ENCODE measurements at regions not wholly inside any gene's neighbourhood (a gene's known extent, or its start where the extent isn't known, plus 50 kb on each side); places are given as distances from the start of the nearest gene placed in this dataset.

- no peak overlapping the region for H3K27ac ChIP-seq (ENCODE audit: low read depth, low read length)
- no peaks in the 10 kb centered on the region for H3K9me3 ChIP-seq (ENCODE audit: low read length)
- Mint-ChIP-seq H3K36me3 (no peaks in the 10 kb centered on the region), H3K4me3 (no peak overlapping the region), H3K4me1 (no peaks in the 10 kb centered on the region), H3K27ac (no peak overlapping the region), H3K27me3 (no peaks in the 10 kb centered on the region), H3K9me3 (no peaks in the 10 kb centered on the region)
- H3K4me1 ChIP-seq (ENCODE audit: insufficient read depth, low read length): no peaks in the 10 kb centered on the region
- ChIA-PET CTCF (no interaction called here), POLR2A (no interaction called here)
- H3K36me3 ChIP-seq (ENCODE audit: insufficient read depth, low read length): no peaks in the 10 kb centered on the region
- no peaks in the 10 kb centered on the region for H3K27me3 ChIP-seq (ENCODE audit: insufficient read depth, low read length, poor library complexity, severe bottlenecking)
- DNase-seq: no peak
- no peak overlapping the region for H3K4me3 ChIP-seq (ENCODE audit: low read length)
These were observed 208.9 kb downstream of the ARL4A start for GRCh38 chr7:12896316-12896715.

- no peak overlapping the region for H3K27ac ChIP-seq (ENCODE audit: low read depth, low read length)
- Mint-ChIP-seq H3K36me3 (no peaks in the 10 kb centered on the region), H3K4me3 (no peak overlapping the region), H3K9me3 (no peaks in the 10 kb centered on the region), H3K4me1 (no peaks in the 10 kb centered on the region), H3K27me3 (no peaks in the 10 kb centered on the region), H3K27ac (no peak overlapping the region)
- H3K9me3 ChIP-seq (ENCODE audit: low read length): no peaks in the 10 kb centered on the region
- H3K4me1 ChIP-seq (ENCODE audit: insufficient read depth, low read length): no peaks in the 10 kb centered on the region
- DNase-seq: no peak
- ChIA-PET POLR2A (no interaction called here), CTCF (no interaction called here)
- H3K36me3 ChIP-seq (ENCODE audit: insufficient read depth, low read length): no peaks in the 10 kb centered on the region
- no peak overlapping the region for H3K4me3 ChIP-seq (ENCODE audit: low read length)
- H3K27me3 ChIP-seq (ENCODE audit: insufficient read depth, low read length, poor library complexity, severe bottlenecking): no peaks in the 10 kb centered on the region
These were observed 210.6 kb downstream of the ARL4A start for GRCh38 chr7:12898004-12898403.

- CTCF ChIA-PET: no interaction called here
- Histone ChIP-seq H3K9me3 (ENCODE audit: low read length) (no peaks in the 10 kb centered on the region), H3K27me3 (ENCODE audit: insufficient read depth, low read length, poor library complexity, severe bottlenecking) (no peaks in the 10 kb centered on the region), H3K4me1 (ENCODE audit: insufficient read depth, low read length) (no peaks in the 10 kb centered on the region), H3K27ac (ENCODE audit: low read depth, low read length) (no peak overlapping the region), H3K36me3 (ENCODE audit: insufficient read depth, low read length) (no peaks in the 10 kb centered on the region), H3K4me3 (ENCODE audit: low read length) (no peak overlapping the region)
- DNase-seq: no peak
- Mint-ChIP-seq H3K4me3 (no peak overlapping the region), H3K4me1 (no peaks in the 10 kb centered on the region), H3K36me3 (no peaks in the 10 kb centered on the region), H3K9me3 (no peaks in the 10 kb centered on the region), H3K27me3 (no peaks in the 10 kb centered on the region), H3K27ac (no peak overlapping the region)
- POLR2A ChIA-PET: no interaction called here
These were observed 211.2 kb downstream of the ARL4A start for GRCh38 chr7:12898620-12899019.

GRCh38 chr7:12905671-12906070 is 218.2 kb downstream of the ARL4A start:
- H3K27me3 Mint-ChIP-seq: no peaks in the 10 kb centered on the region
- Histone ChIP-seq H3K27me3 (ENCODE audit: insufficient read depth, low read length, poor library complexity, severe bottlenecking) (no peaks in the 10 kb centered on the region), H3K4me1 (ENCODE audit: insufficient read depth, low read length) (no peaks in the 10 kb centered on the region), H3K27ac (ENCODE audit: low read depth, low read length) (no peak overlapping the region), H3K9me3 (ENCODE audit: low read length) (no peaks in the 10 kb centered on the region), H3K36me3 (ENCODE audit: insufficient read depth, low read length) (no peaks in the 10 kb centered on the region), H3K4me3 (ENCODE audit: low read length) (no peak overlapping the region)
- H3K27ac Mint-ChIP-seq: no peak overlapping the region
- H3K9me3 Mint-ChIP-seq: no peaks in the 10 kb centered on the region
- no peak overlapping the region for H3K4me3 Mint-ChIP-seq
- no peaks in the 10 kb centered on the region for H3K4me1 Mint-ChIP-seq
- no peak for DNase-seq
- CTCF ChIA-PET: no interaction called here
- POLR2A ChIA-PET: no interaction called here
- H3K36me3 Mint-ChIP-seq: no peaks in the 10 kb centered on the region

- Histone ChIP-seq H3K4me1 (ENCODE audit: insufficient read depth, low read length) (no peaks in the 10 kb centered on the region), H3K27me3 (ENCODE audit: insufficient read depth, low read length, poor library complexity, severe bottlenecking) (no peaks in the 10 kb centered on the region), H3K36me3 (ENCODE audit: insufficient read depth, low read length) (no peaks in the 10 kb centered on the region), H3K27ac (ENCODE audit: low read depth, low read length) (no peak overlapping the region), H3K9me3 (ENCODE audit: low read length) (no peaks in the 10 kb centered on the region), H3K4me3 (ENCODE audit: low read length) (no peak overlapping the region)
- DNase-seq: no peak
- Mint-ChIP-seq H3K9me3 (no peaks in the 10 kb centered on the region), H3K36me3 (no peaks in the 10 kb centered on the region), H3K27me3 (no peaks in the 10 kb centered on the region), H3K4me1 (no peaks in the 10 kb centered on the region), H3K27ac (no peak overlapping the region), H3K4me3 (no peak overlapping the region)
- ChIA-PET CTCF (no interaction called here), POLR2A (interaction anchor here (0.6 kb wide), 1 partner anchor 1502 kb away, joined by 6 read pairs; no protein-coding TSS in a partner anchor)
These were observed 220.3 kb downstream of the ARL4A start for GRCh38 chr7:12907774-12908173.

- Histone ChIP-seq H3K4me1 (ENCODE audit: insufficient read depth, low read length) (no peaks in the 10 kb centered on the region), H3K4me3 (ENCODE audit: low read length) (no peak overlapping the region), H3K36me3 (ENCODE audit: insufficient read depth, low read length) (no peaks in the 10 kb centered on the region), H3K9me3 (ENCODE audit: low read length) (no peaks in the 10 kb centered on the region), H3K27me3 (ENCODE audit: insufficient read depth, low read length, poor library complexity, severe bottlenecking) (no peaks in the 10 kb centered on the region), H3K27ac (ENCODE audit: low read depth, low read length) (no peak overlapping the region)
- H3K4me1 Mint-ChIP-seq: no peaks in the 10 kb centered on the region
- no peak overlapping the region for H3K4me3 Mint-ChIP-seq
- ChIA-PET CTCF (no interaction called here), POLR2A (no interaction called here)
- no peaks in the 10 kb centered on the region for H3K27me3 Mint-ChIP-seq
- H3K36me3 Mint-ChIP-seq: no peaks in the 10 kb centered on the region
- H3K9me3 Mint-ChIP-seq: peaks cover 0 to 2% (median 0%) of the 10 kb centered on the region in 5 donors
- H3K27ac Mint-ChIP-seq: no peak overlapping the region
- no peak for DNase-seq
These were observed 222.1 kb downstream of the ARL4A start for GRCh38 chr7:12909483-12909882.

- no peaks in the 10 kb centered on the region for H3K27me3 ChIP-seq (ENCODE audit: insufficient read depth, low read length, poor library complexity, severe bottlenecking)
- no peaks in the 10 kb centered on the region for H3K36me3 Mint-ChIP-seq
- ChIA-PET CTCF (no interaction called here), POLR2A (no interaction called here)
- no peaks in the 10 kb centered on the region for H3K27me3 Mint-ChIP-seq
- no peaks in the 10 kb centered on the region for H3K4me1 Mint-ChIP-seq
- H3K4me3 Mint-ChIP-seq: no peak overlapping the region
- H3K27ac ChIP-seq (ENCODE audit: low read depth, low read length): no peak overlapping the region
- H3K27ac Mint-ChIP-seq: no peak overlapping the region
- no peaks in the 10 kb centered on the region for H3K9me3 ChIP-seq (ENCODE audit: low read length)
- H3K36me3 ChIP-seq (ENCODE audit: insufficient read depth, low read length): no peaks in the 10 kb centered on the region
- H3K9me3 Mint-ChIP-seq: peaks cover 0 to 2% (median 0%) of the 10 kb centered on the region in 5 donors
- H3K4me1 ChIP-seq (ENCODE audit: insufficient read depth, low read length): no peaks in the 10 kb centered on the region
- DNase-seq: no peak
- no peak overlapping the region for H3K4me3 ChIP-seq (ENCODE audit: low read length)
These were observed 223.6 kb downstream of the ARL4A start for GRCh38 chr7:12911053-12911452.

GRCh38 chr7:12913002-12913401 is 225.6 kb downstream of the ARL4A start:
- no peaks in the 10 kb centered on the region for H3K36me3 Mint-ChIP-seq
- CTCF ChIA-PET: no interaction called here
- no peaks in the 10 kb centered on the region for H3K4me1 ChIP-seq (ENCODE audit: insufficient read depth, low read length)
- H3K27ac ChIP-seq (ENCODE audit: low read depth, low read length): no peak overlapping the region
- no peaks in the 10 kb centered on the region for H3K9me3 ChIP-seq (ENCODE audit: low read length)
- no peaks in the 10 kb centered on the region for H3K27me3 Mint-ChIP-seq
- H3K4me3 ChIP-seq (ENCODE audit: low read length): no peak overlapping the region
- no peak overlapping the region for H3K4me3 Mint-ChIP-seq
- H3K9me3 Mint-ChIP-seq: peaks cover 0 to 4% (median 0%) of the 10 kb centered on the region in 5 donors
- no peaks in the 10 kb centered on the region for H3K36me3 ChIP-seq (ENCODE audit: insufficient read depth, low read length)
- H3K27me3 ChIP-seq (ENCODE audit: insufficient read depth, low read length, poor library complexity, severe bottlenecking): no peaks in the 10 kb centered on the region
- no peak overlapping the region for H3K27ac Mint-ChIP-seq
- no peak for DNase-seq
- POLR2A ChIA-PET: no interaction called here
- no peaks in the 10 kb centered on the region for H3K4me1 Mint-ChIP-seq

- Mint-ChIP-seq H3K36me3 (no peaks in the 10 kb centered on the region), H3K4me3 (no peak overlapping the region), H3K27ac (no peak overlapping the region), H3K4me1 (no peaks in the 10 kb centered on the region), H3K9me3 (peaks cover 0 to 4% (median 0%) of the 10 kb centered on the region in 5 donors), H3K27me3 (peaks cover 0 to 3% of the 10 kb centered on the region in 2 donors)
- Histone ChIP-seq H3K4me1 (ENCODE audit: insufficient read depth, low read length) (no peaks in the 10 kb centered on the region), H3K4me3 (ENCODE audit: low read length) (no peak overlapping the region), H3K36me3 (ENCODE audit: insufficient read depth, low read length) (no peaks in the 10 kb centered on the region), H3K27ac (ENCODE audit: low read depth, low read length) (no peak overlapping the region), H3K9me3 (ENCODE audit: low read length) (no peaks in the 10 kb centered on the region), H3K27me3 (ENCODE audit: insufficient read depth, low read length, poor library complexity, severe bottlenecking) (no peaks in the 10 kb centered on the region)
- POLR2A ChIA-PET: no interaction called here
- CTCF ChIA-PET: no interaction called here
- no peak for DNase-seq
These were observed 230.4 kb downstream of the ARL4A start for GRCh38 chr7:12917801-12918200.

Data from CD8-positive, alpha-beta memory T cell (primary cell).